ENCODE measurements at regions not wholly inside any gene's neighbourhood (a gene's known extent, or its start where the extent isn't known, plus 50 kb on each side); places are given as distances from the start of the nearest gene placed in this dataset.
"Not testable (repeated sequence)": the region's sequence is repeated elsewhere in the genome, so short reads cannot be mapped to it uniquely, and the experiment has no call there.

- Histone ChIP-seq H3K4me1 (no peaks in the 10 kb centered on the region), H3K27ac (no peak overlapping the region), H3K36me3 (replicated peaks in 1 of 2; ENCODE audit: insufficient read depth in 1 of 2, low read depth in 2 of 2) (no peaks in the 10 kb centered on the region), H3K4me3 (no peak overlapping the region), H3K9me3 (no peaks in the 10 kb centered on the region), H3K27me3 (no peaks in the 10 kb centered on the region)
- no peak for ATAC-seq
- 46 to 47% methylated on average over 1 of the region's 1 CpG for WGBS, 2 donors
- intact Hi-C loops (cut with DNase I) = no loop called here
- TF ChIP-seq CTCF (IDR thresholded peaks at IDR 0.05) = no peak
- TF ChIP-seq POLR2A (IDR thresholded peaks at IDR 0.05) = no peak
- DNase-seq = no peak
These were observed 482.6 kb downstream of the PLOD2 start for GRCh38 chr3:145678401-145678800.

GRCh38 chr3:145681181-145681580 is 479.8 kb downstream of the PLOD2 start:
- H3K4me1 ChIP-seq = no peaks in the 10 kb centered on the region
- no peak overlapping the region for H3K4me3 ChIP-seq
- no peaks in the 10 kb centered on the region for H3K27me3 ChIP-seq
- H3K27ac ChIP-seq = no peak overlapping the region
- no peaks in the 10 kb centered on the region for H3K9me3 ChIP-seq
- WGBS, 2 donors = 28 to 36% methylated on average over 3 of the region's 3 CpGs
- no peak for DNase-seq
- H3K36me3 ChIP-seq (replicated peaks in 1 of 2; ENCODE audit: insufficient read depth in 1 of 2, low read depth in 2 of 2) = no peaks in the 10 kb centered on the region
- no peak for TF ChIP-seq POLR2A (IDR thresholded peaks at IDR 0.05)
- TF ChIP-seq CTCF (IDR thresholded peaks at IDR 0.05) = no peak
- intact Hi-C loops (cut with DNase I) = no loop called here
- no peak for ATAC-seq

- WGBS, 2 donors = 77 to 95% methylated on average over 3 of the region's 3 CpGs
These were observed 473.0 kb downstream of the PLOD2 start for GRCh38 chr3:145687978-145688377.

GRCh38 chr3:145692751-145693150 is 468.2 kb downstream of the PLOD2 start:
- 72 to 75% methylated on average over 2 of the region's 2 CpGs for WGBS, 2 donors
- no peaks in the 10 kb centered on the region for H3K27me3 ChIP-seq
- H3K27ac ChIP-seq = no peak overlapping the region
- TF ChIP-seq CTCF (IDR thresholded peaks at IDR 0.05) (no peak), POLR2A (IDR thresholded peaks at IDR 0.05) (no peak)
- H3K4me1 ChIP-seq = no peaks in the 10 kb centered on the region
- ATAC-seq (no peak), DNase-seq (no peak)
- no peaks in the 10 kb centered on the region for H3K9me3 ChIP-seq
- intact Hi-C loops (cut with DNase I) = no loop called here
- no peaks in the 10 kb centered on the region for H3K36me3 ChIP-seq (replicated peaks in 1 of 2; ENCODE audit: insufficient read depth in 1 of 2, low read depth in 2 of 2)
- no peak overlapping the region for H3K4me3 ChIP-seq

More at GRCh38 chr3:145687978-145688377, 473.0 kb downstream of the PLOD2 start:
- H3K27me3 ChIP-seq; intact Hi-C loops (cut with DNase I); DNase-seq; ATAC-seq; H3K9me3 ChIP-seq; H3K4me1 ChIP-seq; H3K36me3 ChIP-seq (replicated peaks in 1 of 2; ENCODE audit: insufficient read depth in 1 of 2, low read depth in 2 of 2); H3K27ac ChIP-seq; H3K4me3 ChIP-seq: not testable (repeated sequence)

DNA sequence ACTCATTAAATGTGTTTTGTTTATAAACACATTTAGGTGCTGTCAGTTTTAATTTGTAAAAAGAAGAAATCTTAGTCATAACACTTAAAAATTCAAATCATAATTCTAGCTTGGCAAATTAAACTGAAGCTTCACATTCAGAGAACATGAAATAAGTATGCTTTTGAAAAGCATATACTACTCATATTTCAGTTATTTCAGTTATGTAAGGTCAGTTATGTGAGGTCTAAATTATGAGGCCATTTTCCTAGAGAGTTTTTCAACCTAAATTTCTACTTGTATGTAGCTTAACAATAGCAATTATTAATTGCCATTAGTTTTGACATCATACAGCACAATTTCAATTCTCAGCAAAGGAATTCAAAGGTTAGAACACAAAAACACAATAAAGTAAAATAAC is 465.0 kb downstream of the PLOD2 start:
- H3K27ac ChIP-seq = no peak overlapping the region
- TF ChIP-seq POLR2A (IDR thresholded peaks at IDR 0.05) (no peak), CTCF (IDR thresholded peaks at IDR 0.05) (no peak)
- intact Hi-C loops (cut with DNase I) = no loop called here
- no peaks in the 10 kb centered on the region for H3K36me3 ChIP-seq (replicated peaks in 1 of 2; ENCODE audit: insufficient read depth in 1 of 2, low read depth in 2 of 2)
- DNase-seq = no peak
- H3K9me3 ChIP-seq = no peaks in the 10 kb centered on the region
- H3K27me3 ChIP-seq = no peaks in the 10 kb centered on the region
- H3K4me3 ChIP-seq = no peak overlapping the region
- ATAC-seq = no peak
- H3K4me1 ChIP-seq = no peaks in the 10 kb centered on the region

Measured in body of pancreas (tissue), 4 donors.